ENCODE measurements at regions not wholly inside any gene's neighbourhood (a gene's known extent, or its start where the extent isn't known, plus 50 kb on each side); places are given as distances from the start of the nearest gene placed in this dataset.

DNA sequence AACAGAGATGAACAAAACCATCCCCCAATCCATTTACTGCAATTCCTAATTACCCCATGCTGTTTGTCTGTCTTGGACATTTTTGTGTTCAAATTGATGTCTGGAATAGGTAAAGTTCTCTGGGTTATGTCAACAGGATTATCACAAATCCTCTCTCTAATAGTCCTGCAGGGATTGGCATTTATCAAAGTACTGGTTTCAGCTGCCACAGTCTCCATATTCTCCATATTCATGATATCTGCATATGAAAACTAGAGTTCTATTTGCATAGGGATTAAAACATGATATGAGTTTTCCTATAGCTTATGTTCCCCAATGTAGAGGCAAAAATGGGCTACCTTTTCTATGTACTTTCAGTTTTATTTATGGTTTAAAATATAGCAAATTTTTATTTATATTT lies 355.8 kb downstream of the ADRA2A start:
- H3K4me3 ChIP-seq: no peak overlapping the region

DNA sequence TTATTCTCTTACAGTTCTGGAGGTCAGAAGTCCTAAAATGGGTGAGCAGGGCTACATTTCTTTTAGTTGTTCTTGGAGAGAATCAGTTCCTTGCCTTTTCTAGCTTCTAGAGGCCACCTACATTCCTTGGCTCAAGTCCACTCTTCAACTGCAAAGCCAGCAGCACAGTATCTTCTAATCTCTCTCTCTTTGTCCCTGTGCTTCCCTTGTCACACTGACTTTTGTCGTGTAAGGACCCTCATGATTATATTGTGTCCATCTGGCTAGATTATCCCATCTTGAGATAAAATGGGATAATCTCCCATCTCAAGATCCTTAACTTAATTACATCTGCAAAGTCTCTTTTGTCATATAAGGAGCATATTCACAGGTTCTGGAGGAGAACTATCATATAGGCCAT lies 359.0 kb downstream of the ADRA2A start:
- DNase-seq (ENCODE audit: low spot score) (no peak), ATAC-seq (ENCODE audit: insufficient number of reproducible peaks, low FRiP score, low read depth) (no peak)
- no peak overlapping the region for H3K4me3 ChIP-seq
- no peaks in the 10 kb centered on the region for H3K4me1 ChIP-seq (ENCODE audit: control insufficient read depth in 1 of 2, low read depth in 2 of 2)
- no peaks in the 10 kb centered on the region for H3K9me3 ChIP-seq
- no peaks in the 10 kb centered on the region for H3K36me3 ChIP-seq
- no peak for TF ChIP-seq CTCF (IDR thresholded peaks at IDR 0.05)
- H3K27ac ChIP-seq: no peak overlapping the region
- no peaks in the 10 kb centered on the region for H3K27me3 ChIP-seq (replicated peaks; ENCODE audit: insufficient read depth)

More for the DNA sequence above, 355.8 kb downstream of the ADRA2A start:
- H3K36me3 ChIP-seq: no peaks in the 10 kb centered on the region
- H3K9me3 ChIP-seq: no peaks in the 10 kb centered on the region
- TF ChIP-seq CTCF (IDR thresholded peaks at IDR 0.05): no peak
- no peak overlapping the region for H3K27ac ChIP-seq
- H3K27me3 ChIP-seq (replicated peaks; ENCODE audit: insufficient read depth): no peaks in the 10 kb centered on the region
- ATAC-seq (ENCODE audit: insufficient number of reproducible peaks, low FRiP score, low read depth) (no peak), DNase-seq (ENCODE audit: low spot score) (no peak)
- H3K4me1 ChIP-seq (ENCODE audit: control insufficient read depth in 1 of 2, low read depth in 2 of 2): no peaks in the 10 kb centered on the region

GRCh38 chr10:111439034-111439842 lies 362.4 kb downstream of the ADRA2A start:
- no peaks in the 10 kb centered on the region for H3K9me3 ChIP-seq
- ATAC-seq (ENCODE audit: insufficient number of reproducible peaks, low FRiP score, low read depth): no peak
- no peak overlapping the region for H3K27ac ChIP-seq
- H3K36me3 ChIP-seq: no peaks in the 10 kb centered on the region
- H3K4me3 ChIP-seq: no peak overlapping the region
- TF ChIP-seq CTCF (IDR thresholded peaks at IDR 0.05): no peak
- no peak for DNase-seq (ENCODE audit: low spot score)
- no peaks in the 10 kb centered on the region for H3K4me1 ChIP-seq (ENCODE audit: control insufficient read depth in 1 of 2, low read depth in 2 of 2)
- no peaks in the 10 kb centered on the region for H3K27me3 ChIP-seq (replicated peaks; ENCODE audit: insufficient read depth)

- H3K36me3 ChIP-seq: no peaks in the 10 kb centered on the region
- no peak overlapping the region for H3K27ac ChIP-seq
- TF ChIP-seq CTCF (IDR thresholded peaks at IDR 0.05): no peak
- H3K4me1 ChIP-seq (ENCODE audit: control insufficient read depth in 1 of 2, low read depth in 2 of 2): no peaks in the 10 kb centered on the region
- no peaks in the 10 kb centered on the region for H3K27me3 ChIP-seq (replicated peaks; ENCODE audit: insufficient read depth)
- no peaks in the 10 kb centered on the region for H3K9me3 ChIP-seq
- ATAC-seq (ENCODE audit: insufficient number of reproducible peaks, low FRiP score, low read depth) (no peak), DNase-seq (ENCODE audit: low spot score) (no peak)
- no peak overlapping the region for H3K4me3 ChIP-seq
These were observed 363.7 kb downstream of the ADRA2A start for GRCh38 chr10:111440501-111440900.

DNA sequence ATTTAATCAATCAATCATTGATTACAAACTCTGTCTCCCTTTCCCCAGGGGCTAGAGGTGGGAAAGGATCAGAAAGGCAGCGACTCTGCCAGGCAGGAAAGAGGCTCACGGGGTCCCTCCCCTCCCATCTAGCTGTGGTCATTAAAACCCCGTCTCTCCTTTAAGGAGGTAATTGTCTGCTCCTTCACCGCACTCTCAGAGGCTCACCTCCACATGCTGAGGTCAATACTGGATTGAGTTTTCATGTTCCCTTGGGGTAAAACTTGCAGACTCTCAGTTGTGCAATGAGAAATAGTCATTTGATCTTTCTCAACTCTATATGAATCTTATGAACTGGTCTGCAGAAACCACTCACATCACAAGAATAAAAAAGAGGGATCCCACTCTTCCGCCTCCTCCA lies 368.8 kb downstream of the ADRA2A start:
- Histone ChIP-seq H3K9me3 (no peaks in the 10 kb centered on the region), H3K27ac (no peak overlapping the region), H3K27me3 (replicated peaks; ENCODE audit: insufficient read depth) (no peaks in the 10 kb centered on the region), H3K4me1 (ENCODE audit: control insufficient read depth in 1 of 2, low read depth in 2 of 2) (no peaks in the 10 kb centered on the region), H3K36me3 (no peaks in the 10 kb centered on the region), H3K4me3 (no peak overlapping the region)
- TF ChIP-seq CTCF (IDR thresholded peaks at IDR 0.05): no peak
- ATAC-seq (ENCODE audit: insufficient number of reproducible peaks, low FRiP score, low read depth): no peak
- no peak for DNase-seq (ENCODE audit: low spot score)
